Vagina (tissue), 2 donors: ENCODE measurements at regions not wholly inside any gene's neighbourhood (a gene's known extent, or its start where the extent isn't known, plus 50 kb on each side); places are given as distances from the start of the nearest gene placed in this dataset.

Experiments used
- DNase-seq, 2 donors: peaks; one replicate each; pipeline ENCODE4 v3.0.0-alpha.2; 2017; ENCODE audit errors: extremely low spot score in 2 of 2
- H3K27ac ChIP-seq: fragments of 200-600 bp; sonication (generic); one replicate; pipeline ENCODE4 v1.5.1; 2019
- H3K27me3 ChIP-seq: fragments of 200-600 bp; sonication (generic); one replicate; pipeline ENCODE4 v1.5.1; 2019
- H3K36me3 ChIP-seq, 2 donors: fragments of 200-600 bp; sonication (generic); one replicate each; pipeline ENCODE4 v1.5.1; 2017 to 2019
- H3K4me1 ChIP-seq: fragments of 200-600 bp; sonication (generic); one replicate; pipeline ENCODE4 v1.5.1; 2019
- H3K4me3 ChIP-seq, 2 donors: fragments of 200-600 bp; sonication (generic); 1 replicate in 1 of 2; 2 replicates in 1 of 2; pipeline ENCODE4 v1.5.1; 2016 to 2019
- H3K9me3 ChIP-seq: fragments of 200-600 bp; sonication (generic); one replicate; pipeline ENCODE4 v1.5.1; 2019
- CTCF ChIP-seq, 3 experiments: fragments of 450-650 bp in 2 of 3; fragments of 200-600 bp in 1 of 3; sonication (generic) in 1 of 3; IDR thresholded peaks; one replicate each; pipeline ENCODE4 v1.5.1; 2017 to 2019; ENCODE audit warnings: antibody characterized with exemption in 3 of 3, mild to moderate bottlenecking in 2 of 3, moderate library complexity in 2 of 3
- POLR2A ChIP-seq, 2 donors: fragments of 450-650 bp; IDR thresholded peaks; one replicate each; pipeline ENCODE4 v1.6.1; 2017; ENCODE audit warnings: antibody characterized with exemption in 2 of 2, mild to moderate bottlenecking in 2 of 2, moderate library complexity in 2 of 2
- POLR2AphosphoS5 ChIP-seq, 2 donors: sonication (generic); formaldehyde crosslinking; IDR thresholded peaks; one replicate each; pipeline ENCODE4 v1.9.0; 2017; ENCODE audit warnings: antibody characterized with exemption in 2 of 2, mild to moderate bottlenecking in 2 of 2, low read depth in 1 of 2; ENCODE audit not compliant: insufficient read depth in 1 of 2
- intact Hi-C: fragments of 100-400 bp; cut with DNase I; formaldehyde crosslinking; loops from one replicate; pipeline ENCODE4 v1.15.1; 2023

- intact Hi-C loops = no loop called here
- DNase-seq = no peak
- TF ChIP-seq POLR2A (IDR thresholded peaks at IDR 0.05) = no peak
- TF ChIP-seq POLR2AphosphoS5 (IDR thresholded peaks at IDR 0.05; ENCODE audit: insufficient read depth in 1 of 2, low read depth in 1 of 2) = no peak
- TF ChIP-seq CTCF (IDR thresholded peaks at IDR 0.05) = no peak
Observed at GRCh38 chr2:203804070-203804469, 63.5 kb upstream of the CTLA4 start.

GRCh38 chr2:203804764-203805485 lies 62.6 kb upstream of the CTLA4 start:
- Histone ChIP-seq H3K27ac (no peak overlapping the region), H3K4me1 (no peaks in the 10 kb centered on the region), H3K36me3 (no peaks in the 10 kb centered on the region), H3K9me3 (no peaks in the 10 kb centered on the region), H3K4me3 (no peak overlapping the region), H3K27me3 (no peaks in the 10 kb centered on the region)
- intact Hi-C loops = no loop called here
- no peak for DNase-seq
- TF ChIP-seq POLR2A (IDR thresholded peaks at IDR 0.05) (no peak), POLR2AphosphoS5 (IDR thresholded peaks at IDR 0.05; ENCODE audit: insufficient read depth in 1 of 2, low read depth in 1 of 2) (no peak), CTCF (IDR thresholded peaks at IDR 0.05) (no peak)

More at GRCh38 chr2:203804070-203804469, 63.5 kb upstream of the CTLA4 start:
- Histone ChIP-seq H3K9me3 (no peaks in the 10 kb centered on the region), H3K36me3 (no peaks in the 10 kb centered on the region), H3K4me3 (no peak overlapping the region), H3K4me1 (no peaks in the 10 kb centered on the region), H3K27me3 (no peaks in the 10 kb centered on the region), H3K27ac (no peak overlapping the region)

GRCh38 chr2:203805486-203805838 lies 62.1 kb upstream of the CTLA4 start:
- DNase-seq = no peak
- Histone ChIP-seq H3K27ac (no peak overlapping the region), H3K36me3 (no peaks in the 10 kb centered on the region), H3K4me1 (no peaks in the 10 kb centered on the region), H3K9me3 (no peaks in the 10 kb centered on the region), H3K4me3 (no peak overlapping the region), H3K27me3 (no peaks in the 10 kb centered on the region)
- TF ChIP-seq POLR2AphosphoS5 (IDR thresholded peaks at IDR 0.05; ENCODE audit: insufficient read depth in 1 of 2, low read depth in 1 of 2) (no peak), POLR2A (IDR thresholded peaks at IDR 0.05) (no peak), CTCF (IDR thresholded peaks at IDR 0.05) (no peak)
- intact Hi-C loops = no loop called here

- no peak for TF ChIP-seq POLR2AphosphoS5 (IDR thresholded peaks at IDR 0.05; ENCODE audit: insufficient read depth in 1 of 2, low read depth in 1 of 2)
- TF ChIP-seq POLR2A (IDR thresholded peaks at IDR 0.05) = no peak
- no peak for TF ChIP-seq CTCF (IDR thresholded peaks at IDR 0.05)
- Histone ChIP-seq H3K36me3 (no peaks in the 10 kb centered on the region), H3K9me3 (no peaks in the 10 kb centered on the region), H3K4me3 (no peak overlapping the region), H3K27me3 (no peaks in the 10 kb centered on the region), H3K27ac (no peak overlapping the region), H3K4me1 (peaks cover 6% of the 10 kb centered on the region)
- intact Hi-C loops = no loop called here
- DNase-seq = no peak
Observed at GRCh38 chr2:203806761-203807160, 60.8 kb upstream of the CTLA4 start.

GRCh38 chr2:203808046-203808750 lies 59.4 kb upstream of the CTLA4 start:
- H3K27me3 ChIP-seq = no peaks in the 10 kb centered on the region
- H3K4me3 ChIP-seq = no peak overlapping the region
- no peak for TF ChIP-seq CTCF (IDR thresholded peaks at IDR 0.05)
- TF ChIP-seq POLR2AphosphoS5 (IDR thresholded peaks at IDR 0.05; ENCODE audit: insufficient read depth in 1 of 2, low read depth in 1 of 2) = no peak
- TF ChIP-seq POLR2A (IDR thresholded peaks at IDR 0.05) = no peak
- H3K36me3 ChIP-seq = no peaks in the 10 kb centered on the region
- no peak for DNase-seq
- H3K4me1 ChIP-seq = peaks cover 8% of the 10 kb centered on the region
- H3K27ac ChIP-seq = no peak overlapping the region
- no peaks in the 10 kb centered on the region for H3K9me3 ChIP-seq
- intact Hi-C loops = no loop called here
